Retina (tissue), 1 donor: ENCODE measurements at regions not wholly inside any gene's neighbourhood (a gene's known extent, or its start where the extent isn't known, plus 50 kb on each side); places are given as distances from the start of the nearest gene placed in this dataset.

Experiments used
- DNase-seq: peaks from one replicate; pipeline ENCODE4 v3.0.0-alpha.2; 2016

GRCh38 chr14:47778631-47779030, 103.2 kb upstream of the MDGA2 start:
- DNase-seq: no peak

DNA sequence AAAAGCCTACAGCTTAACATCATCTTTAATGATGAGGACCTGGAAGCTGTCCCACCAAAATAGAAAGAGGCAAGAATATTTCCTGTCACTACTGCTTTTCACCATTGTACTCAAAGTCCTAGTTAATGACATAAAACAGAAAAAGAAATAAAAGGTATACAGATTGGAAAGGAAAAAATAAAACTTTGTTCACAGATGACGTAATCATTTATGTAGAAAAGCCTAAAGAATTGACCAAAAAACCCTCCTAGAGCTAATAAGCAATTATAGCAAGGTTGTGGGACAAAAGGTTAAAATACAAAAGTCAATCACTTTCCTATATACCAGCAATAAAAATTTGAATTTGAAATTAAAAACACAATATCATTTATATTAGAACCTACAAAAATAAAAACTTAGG, 97.2 kb upstream of the MDGA2 start:
- DNase-seq: no peak

- no peak for DNase-seq
Measured at GRCh38 chr14:47763188-47763854, 87.9 kb upstream of the MDGA2 start.

DNA sequence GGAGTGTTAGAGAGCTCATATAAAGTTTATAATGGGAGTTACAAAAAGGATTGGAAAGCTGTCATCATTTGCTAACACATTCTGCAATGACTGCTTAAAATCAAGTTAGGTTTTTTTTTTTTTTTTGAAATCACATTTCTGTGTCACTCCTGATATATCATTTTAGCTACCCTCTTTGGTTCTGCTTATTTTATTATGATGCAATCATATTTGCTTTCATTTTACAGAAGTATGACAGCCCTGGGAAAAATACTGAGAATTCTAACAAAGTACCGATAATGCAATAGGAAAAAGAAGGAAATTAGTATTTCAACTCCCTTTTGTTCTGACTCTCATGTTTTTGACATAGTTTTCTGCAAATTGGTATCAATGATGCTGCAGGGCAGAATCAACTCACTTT, 71.6 kb upstream of the MDGA2 start:
- no peak for DNase-seq

DNA sequence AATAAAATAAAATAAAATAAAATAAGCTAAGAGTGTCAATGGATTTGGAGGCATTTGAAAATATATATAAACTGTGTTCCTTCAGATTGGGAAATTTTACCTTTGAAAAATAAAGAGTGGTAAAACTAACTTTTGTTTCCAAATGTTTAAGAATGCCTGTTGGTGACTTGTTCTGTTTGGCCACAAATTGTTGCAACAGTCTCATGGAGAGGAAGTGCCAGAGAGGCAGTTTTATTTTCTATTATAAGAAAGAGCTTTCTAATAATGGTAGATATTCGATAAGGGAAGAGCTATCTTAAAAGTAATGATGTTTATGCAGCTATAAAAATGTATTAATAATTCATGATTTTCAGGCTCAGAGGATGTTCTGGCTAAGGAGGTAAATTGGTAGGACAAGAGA, 68.8 kb upstream of the MDGA2 start:
- no peak for DNase-seq

GRCh38 chr14:47739541-47739940, 64.1 kb upstream of the MDGA2 start:
- DNase-seq: no peak

GRCh38 chr14:47730296-47730695, 54.9 kb upstream of the MDGA2 start:
- DNase-seq: peak; percentile 15
